Heart left ventricle (tissue), 13 donors: ENCODE measurements at regions not wholly inside any gene's neighbourhood (a gene's known extent, or its start where the extent isn't known, plus 50 kb on each side); places are given as distances from the start of the nearest gene placed in this dataset.

Experiments used
- CTCF ChIP-seq, 12 donors: fragments of 200-600 bp; sonication (generic) in 4 of 12; IDR thresholded peaks; one replicate each; pipeline versions ENCODE4 v1.5.0 to v1.8.0; 2018 to 2022; ENCODE audit warnings: antibody characterized with exemption in 12 of 12, mild to moderate bottlenecking in 5 of 12
- POLR2A ChIP-seq, 2 donors: fragments of 450-650 bp; IDR thresholded peaks; one replicate each; pipeline ENCODE4 v1.6.1; 2017; ENCODE audit warnings: antibody characterized with exemption in 2 of 2, mild to moderate bottlenecking in 2 of 2, moderate library complexity in 2 of 2
- donor health status: ischemic (EF 13 %, LVEDD 7.1; RV severe dilation, severe dysfunction).
- donor health status: DM: no; HTN: yes; CAD: no.
- donor health status: DM: no; HTN: no; CAD: no.
- donor health status: ischemic (EF 25% LVEDD 6.9; RV normal size, moderate dysfunction).
- donor health status: ischemic (EF 25% LVEDD 5.7; RV mildly dilated, moderate dysfunction).
- donor health status: ischemic (EF 35%, LVEDD 5.7; RV mildly dilated, moderate dysfunction).
- donor health status: nonischemic (EF 11% LVEDD 7.7; RV severe dilation, severe dysfunction).
- donor health status: DM: yes; HTN: yes; CAD: no.
- donor health status: PGD.
- donor health status: ischemic (EF 29% LVEDD 5.4; RV normal size, mild dysfunction).
- donor health status: nonischemic (EF 23%, LVEDD 6.1; RV moderate dilation, normal function).

- TF ChIP-seq CTCF (IDR thresholded peaks at IDR 0.05) (no peak), POLR2A (IDR thresholded peaks at IDR 0.05) (no peak)
These were observed 171.4 kb downstream of the EMP1 start for GRCh38 chr12:13367973-13368372.
